SK-N-SH (cell line): ENCODE measurements at regions not wholly inside any gene's neighbourhood (a gene's known extent, or its start where the extent isn't known, plus 50 kb on each side); places are given as distances from the start of the nearest gene placed in this dataset.

Experiments used
- CTCF ChIP-seq: fragments of 200-600 bp; sonication (generic); IDR thresholded peaks from 2 replicates; pipeline ENCODE4 v1.6.1; 2017; ENCODE audit warnings: antibody characterized with exemption, mild to moderate bottlenecking, moderate library complexity
- EZH2phosphoT487 ChIP-seq: fragments of 200-600 bp; sonication (generic); IDR thresholded peaks from 2 replicates; pipeline ENCODE4 v1.6.1; 2017; ENCODE audit warnings: low read depth, mixed run types, mild to moderate bottlenecking, antibody characterized with exemption, moderate library complexity, borderline replicate concordance
- NRF1 ChIP-seq: IDR thresholded peaks from 2 replicates; pipeline ENCODE4 v1.6.1; 2012; ENCODE audit warnings: low read depth, mild to moderate bottlenecking, low read length
- PBX3 ChIP-seq: IDR thresholded peaks from 2 replicates; pipeline ENCODE4; 2012
- SIN3A ChIP-seq: IDR thresholded peaks from 2 replicates; pipeline ENCODE4 v1.6.1; 2012; ENCODE audit warnings: low read depth, mild to moderate bottlenecking, low read length, moderate library complexity, borderline replicate concordance
- USF2 ChIP-seq: fragments of 150-350 bp; IDR thresholded peaks from 2 replicates; pipeline ENCODE4 v1.6.1; 2017; ENCODE audit warnings: antibody characterized with exemption, low read length, low read depth, borderline replicate concordance
- YY1 ChIP-seq: IDR thresholded peaks from 2 replicates; pipeline ENCODE4 v1.4.0; 2012; ENCODE audit warnings: low read depth, mild to moderate bottlenecking
- TF ChIP-seq, protein P1 (sequence below): IDR thresholded peaks from 2 replicates; pipeline ENCODE4 v1.4.0; 2012; ENCODE audit warnings: low read depth, borderline replicate concordance

DNA sequence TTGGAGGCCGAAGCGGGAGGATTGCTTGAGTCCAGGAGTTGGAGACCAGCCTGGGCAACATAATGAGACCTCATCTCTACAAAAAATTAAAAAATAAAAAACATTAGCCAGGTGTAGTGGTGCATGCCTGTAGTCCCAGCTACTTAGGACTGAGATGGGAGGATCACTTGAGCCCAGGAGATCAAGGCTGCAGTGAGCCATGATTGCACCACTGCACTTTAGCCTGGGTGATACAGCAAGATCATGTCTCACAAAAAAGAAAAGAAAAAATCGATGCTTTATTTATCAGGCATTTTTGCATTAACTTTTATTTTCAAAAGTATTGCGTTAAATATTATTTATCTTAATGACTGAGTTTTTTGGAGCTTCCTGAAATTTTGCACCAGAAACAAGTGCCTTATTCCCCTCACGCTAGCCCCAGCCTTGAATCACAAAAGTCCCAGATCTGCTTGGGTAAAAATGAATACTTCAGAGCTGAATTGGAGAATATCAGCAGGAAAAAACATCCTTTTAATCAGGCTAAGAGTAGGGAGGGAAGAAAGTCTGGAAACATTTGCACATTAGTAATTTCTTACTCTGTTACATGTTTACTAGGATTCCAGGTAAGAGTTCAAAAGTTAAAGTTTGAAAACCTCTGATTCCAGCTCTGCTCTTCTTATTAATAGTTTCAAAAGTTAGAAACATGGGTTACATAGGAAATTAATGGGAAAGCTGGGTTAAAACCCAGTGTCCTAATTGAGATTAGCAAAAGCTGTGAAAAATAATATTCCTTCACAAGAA is 111.4 kb upstream of the FOXN2 start:
- TF ChIP-seq CTCF (no peak), USF2 (no peak), SIN3A (no peak), YY1 (no peak), EZH2phosphoT487 (no peak), PBX3 (no peak), NRF1 (no peak)
- TF ChIP-seq, protein P1, sequence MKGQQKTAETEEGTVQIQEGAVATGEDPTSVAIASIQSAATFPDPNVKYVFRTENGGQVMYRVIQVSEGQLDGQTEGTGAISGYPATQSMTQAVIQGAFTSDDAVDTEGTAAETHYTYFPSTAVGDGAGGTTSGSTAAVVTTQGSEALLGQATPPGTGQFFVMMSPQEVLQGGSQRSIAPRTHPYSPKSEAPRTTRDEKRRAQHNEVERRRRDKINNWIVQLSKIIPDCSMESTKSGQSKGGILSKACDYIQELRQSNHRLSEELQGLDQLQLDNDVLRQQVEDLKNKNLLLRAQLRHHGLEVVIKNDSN = no peak
